ENCODE measurements at regions not wholly inside any gene's neighbourhood (a gene's known extent, or its start where the extent isn't known, plus 50 kb on each side); places are given as distances from the start of the nearest gene placed in this dataset.

DNA sequence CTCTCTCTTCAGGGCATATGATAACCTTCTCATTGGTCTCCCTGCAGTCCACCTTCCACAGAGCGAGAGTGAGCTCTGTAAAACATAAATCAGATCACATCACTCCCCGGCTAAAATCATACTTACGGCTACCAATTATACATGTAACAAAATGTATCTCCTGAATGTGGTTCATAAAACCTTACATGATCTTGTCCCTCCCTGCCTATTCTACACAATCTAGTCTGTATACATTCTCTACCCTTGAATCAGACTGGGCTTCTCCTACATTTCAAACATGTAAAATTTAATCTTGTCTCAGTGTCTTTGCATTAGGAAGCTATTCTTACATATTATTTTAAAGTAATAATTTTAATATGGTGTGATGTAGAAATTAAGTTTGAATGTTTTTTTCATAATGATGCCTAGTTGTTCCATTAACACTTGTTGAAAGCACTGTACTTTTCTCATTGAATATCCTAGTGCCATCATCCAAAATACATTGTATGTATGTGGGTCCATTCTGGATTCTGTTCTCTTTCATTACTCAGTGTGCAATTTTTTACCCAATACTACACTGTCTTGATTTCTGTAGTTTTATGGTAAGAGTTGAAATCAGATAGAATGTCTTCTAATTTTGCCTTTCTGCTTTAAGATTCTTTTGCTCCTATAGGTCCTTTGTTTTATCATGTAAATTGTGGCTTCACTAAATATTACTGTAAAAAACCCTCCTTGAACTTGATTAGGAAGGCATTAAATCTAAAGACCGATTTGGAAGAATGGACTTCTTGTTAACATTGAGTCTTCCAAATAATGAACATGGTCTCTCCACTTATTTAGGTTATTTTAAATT is 403.3 kb upstream of the EPHA7 start:
- no peak for DNase-seq

GRCh38 chr6:93821953-93822352 is 402.6 kb upstream of the EPHA7 start:
- DNase-seq: no peak

DNA sequence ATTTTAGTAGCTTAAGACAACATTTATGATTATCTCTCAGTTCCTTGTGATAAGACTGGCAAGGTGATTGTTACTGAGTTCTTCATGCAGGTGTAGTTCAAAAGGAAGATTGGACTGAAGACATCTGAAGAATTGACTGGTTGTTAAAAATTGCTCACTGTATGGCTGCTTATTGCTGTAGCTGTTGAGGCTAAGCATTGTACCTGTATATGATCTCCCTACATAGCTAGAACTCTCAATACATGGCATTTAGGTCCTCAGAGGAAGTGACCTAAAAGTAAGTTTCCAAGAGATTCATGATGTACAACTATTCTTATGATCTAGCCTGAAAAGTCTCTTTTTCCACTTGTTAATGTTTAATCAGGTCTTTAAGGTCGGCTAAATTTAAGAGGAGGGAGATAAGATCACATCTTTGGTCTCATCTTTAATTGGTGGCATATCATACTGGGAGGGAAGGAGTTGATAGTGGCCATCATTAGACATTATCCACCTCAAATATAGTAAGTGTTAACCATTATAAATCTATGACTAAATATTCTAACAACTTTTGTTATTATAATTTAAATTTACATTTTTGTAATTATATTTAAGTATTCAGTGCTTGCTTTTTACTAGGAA is 401.2 kb upstream of the EPHA7 start:
- DNase-seq: no peak

- no peak for DNase-seq
Measured at GRCh38 chr6:93819189-93819588, 399.8 kb upstream of the EPHA7 start.

- no peak for DNase-seq
Measured at GRCh38 chr6:93817937-93818336, 398.6 kb upstream of the EPHA7 start.

- no peak for DNase-seq
Measured at GRCh38 chr6:93806409-93807270, 387.3 kb upstream of the EPHA7 start.

GRCh38 chr6:93801101-93801847 is 381.9 kb upstream of the EPHA7 start:
- DNase-seq: no peak

GRCh38 chr6:93799226-93799625 is 379.9 kb upstream of the EPHA7 start:
- no peak for DNase-seq

GRCh38 chr6:93794166-93794565 is 374.8 kb upstream of the EPHA7 start:
- no peak for DNase-seq

DNA sequence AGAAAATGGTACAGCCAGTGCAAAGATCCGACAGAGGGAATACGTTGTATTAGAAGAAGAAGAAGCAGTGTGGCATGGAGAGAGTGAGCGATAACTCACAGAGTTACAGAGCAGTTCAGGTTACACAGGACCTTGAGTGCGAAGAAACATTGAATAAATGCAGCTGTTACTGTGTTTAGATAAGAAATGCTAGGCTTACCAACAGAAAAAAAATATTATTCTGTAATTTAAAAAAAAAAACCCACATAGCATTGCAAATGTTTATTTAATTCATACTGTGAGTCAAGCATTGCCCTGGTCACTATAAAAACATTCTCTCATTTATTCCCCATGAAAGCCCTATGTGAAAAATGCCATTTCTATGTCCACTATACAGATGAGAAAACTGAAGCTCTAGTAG is 373.4 kb upstream of the EPHA7 start:
- no peak for DNase-seq

DNA sequence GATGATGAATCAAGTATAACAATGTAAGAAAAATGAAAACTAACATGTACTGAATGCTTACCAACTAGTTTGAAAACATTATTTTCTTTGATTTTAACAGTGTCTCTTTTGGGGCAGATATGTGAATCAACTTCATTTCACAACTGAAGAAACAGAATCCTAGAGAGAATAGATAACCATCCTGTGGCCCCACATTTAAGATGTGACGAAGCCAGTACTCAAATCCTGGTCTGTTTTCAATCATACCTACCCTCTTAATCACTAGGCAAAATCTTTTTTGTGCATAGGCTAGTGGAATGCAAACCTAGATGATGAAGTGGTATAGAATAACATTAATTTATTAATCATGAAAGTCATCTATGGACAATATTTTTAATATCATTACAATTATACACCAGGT is 371.6 kb upstream of the EPHA7 start:
- DNase-seq: no peak

DNA sequence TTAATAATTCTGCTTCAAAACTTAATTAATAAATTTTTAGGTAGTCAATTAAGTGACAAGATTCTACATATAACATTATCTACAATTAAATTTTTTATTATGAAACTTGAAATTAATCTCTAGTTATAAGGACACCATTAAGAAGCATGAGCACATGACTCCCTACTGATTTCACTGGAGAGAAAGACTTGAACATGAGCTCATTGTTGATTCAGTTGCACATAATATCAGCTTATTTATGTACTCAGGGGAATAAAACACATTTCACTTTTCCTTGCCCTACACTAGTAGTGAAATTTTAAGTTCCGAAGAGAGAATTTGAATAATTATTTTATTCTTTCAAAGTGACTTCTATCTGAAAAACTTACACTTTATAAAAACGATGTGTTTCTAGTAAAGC is 370.2 kb upstream of the EPHA7 start:
- no peak for DNase-seq

GRCh38 chr6:93787841-93788240 is 368.5 kb upstream of the EPHA7 start:
- DNase-seq: no peak

- no peak for DNase-seq
Measured at GRCh38 chr6:93786474-93787330, 367.3 kb upstream of the EPHA7 start.

DNA sequence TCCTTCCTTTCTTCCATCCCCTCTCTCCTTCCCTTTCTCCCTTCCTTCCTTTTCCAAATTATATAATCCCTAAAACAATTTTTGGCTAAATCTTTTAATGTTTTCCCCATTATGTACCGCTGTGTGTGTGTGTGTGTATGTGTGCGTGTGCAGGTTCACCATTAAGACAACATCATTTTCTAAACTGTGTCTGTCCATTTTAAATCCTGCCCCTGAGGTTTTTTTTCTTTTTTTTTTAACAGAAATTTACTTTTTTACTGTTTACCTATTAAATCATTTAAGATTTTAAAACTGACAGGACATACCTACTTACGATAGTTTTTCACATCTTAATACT is 366.3 kb upstream of the EPHA7 start:
- DNase-seq: no peak

DNA sequence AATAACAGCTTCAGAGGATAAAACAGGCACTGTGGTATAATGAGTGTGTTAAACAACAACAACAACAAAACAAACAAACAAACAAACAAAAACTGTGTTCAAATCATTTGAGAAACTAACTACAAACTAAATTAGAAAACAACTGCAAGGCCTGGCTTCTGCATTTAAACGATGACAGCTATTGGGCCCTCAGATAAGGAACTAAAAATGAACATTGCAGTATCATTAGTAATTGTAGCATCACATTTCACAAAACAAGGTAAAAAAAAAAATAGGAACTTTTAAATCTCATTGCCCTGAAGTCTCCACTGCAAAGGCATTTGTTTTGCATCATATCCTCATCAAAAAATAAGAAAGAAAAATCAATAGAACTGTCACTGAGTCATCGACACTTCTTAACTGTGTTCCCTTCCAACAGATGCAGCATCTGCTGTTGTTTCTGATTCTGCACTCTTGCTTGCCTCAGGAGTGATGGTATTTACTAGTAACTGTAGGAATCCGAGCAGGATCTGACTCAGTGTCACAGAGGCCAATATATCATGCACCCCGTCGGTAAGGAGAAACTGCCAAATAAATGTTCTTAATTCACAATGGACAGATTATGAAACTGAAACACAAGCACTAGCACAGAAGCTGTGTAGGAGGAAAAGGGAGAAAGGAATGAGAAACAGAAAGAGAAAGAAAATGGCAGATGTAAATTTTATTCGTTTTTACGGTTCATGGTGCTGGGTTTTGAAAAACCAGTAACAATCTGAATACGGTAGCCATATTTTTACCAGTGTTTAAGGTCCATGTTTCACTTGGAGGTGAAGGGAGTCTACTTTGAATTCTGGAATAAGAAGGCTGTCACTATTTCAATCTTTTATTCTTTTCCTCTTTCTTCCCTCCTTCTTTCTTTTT is 365.7 kb upstream of the EPHA7 start:
- no peak for DNase-seq

- no peak for DNase-seq
Measured at GRCh38 chr6:93779086-93779841, 359.9 kb upstream of the EPHA7 start.

DNA sequence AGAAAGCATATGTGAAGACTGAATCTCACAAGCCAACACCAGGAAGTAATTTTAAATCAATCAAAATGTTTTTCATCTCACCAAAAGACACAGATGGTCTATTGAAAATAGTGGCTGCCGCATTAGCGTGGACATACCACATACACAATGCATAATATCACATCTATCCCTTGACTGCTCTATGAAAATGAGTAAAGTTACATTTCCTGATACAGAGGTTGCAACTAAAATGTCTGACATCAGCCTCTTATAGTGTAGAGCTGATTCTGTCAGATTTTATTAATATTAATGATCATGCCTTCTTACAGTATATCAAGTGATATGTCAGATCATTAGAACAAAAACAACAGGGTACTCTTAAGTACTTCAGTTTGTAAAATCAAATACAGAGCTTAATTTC is 339.8 kb upstream of the EPHA7 start:
- DNase-seq: no peak

- no peak for DNase-seq
Measured at GRCh38 chr6:93751969-93752368, 332.6 kb upstream of the EPHA7 start.

DNA sequence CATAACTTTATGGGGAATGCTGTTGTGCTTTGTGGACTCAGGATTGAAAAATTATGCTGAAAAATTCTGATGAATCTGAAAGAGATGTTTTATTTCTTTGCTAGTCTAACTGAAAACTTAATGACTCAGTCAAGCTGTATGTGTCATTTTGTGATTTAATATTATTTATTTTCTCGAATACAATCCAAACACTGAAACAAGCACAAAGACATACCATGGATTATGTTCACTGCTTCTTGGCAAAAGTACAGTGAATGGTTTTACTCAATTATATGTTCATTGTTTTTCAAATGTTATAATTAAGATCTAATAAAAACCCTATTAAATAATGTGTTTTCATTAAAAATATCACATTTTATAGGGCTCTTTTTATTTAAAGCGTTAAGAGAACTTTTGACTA is 330.6 kb upstream of the EPHA7 start:
- DNase-seq: no peak

Data from NCI-H187 treated with DMSO at 0.1 percent for 48 hours (cell line).